ENCODE measurements at regions not wholly inside any gene's neighbourhood (a gene's known extent, or its start where the extent isn't known, plus 50 kb on each side); places are given as distances from the start of the nearest gene placed in this dataset.

- Histone ChIP-seq H3K4me1 (ENCODE audit: insufficient read depth, low read length) (no peaks in the 10 kb centered on the region), H3T11ph (ENCODE audit: low read length) (no peak overlapping the region), H3K9me3 (ENCODE audit: control insufficient read depth, low read depth, low read length) (no peaks in the 10 kb centered on the region), H3K4ac (ENCODE audit: low read depth, low read length) (no peak overlapping the region), H3K23me2 (ENCODE audit: insufficient read length, low read depth, low read length, poor library complexity, severe bottlenecking) (no peaks in the 10 kb centered on the region), H3K56ac (ENCODE audit: insufficient read length, low read depth, low read length) (no peak overlapping the region), H2BK12ac (ENCODE audit: insufficient read length, low read depth, low read length) (no peak overlapping the region), H3K27me3 (ENCODE audit: insufficient read depth, low read length) (no peaks in the 10 kb centered on the region), H3K4me2 (ENCODE audit: insufficient read depth, insufficient read length, low read length) (no peak overlapping the region), H3K9ac (ENCODE audit: extremely low read depth, insufficient read length, low read length) (no peak overlapping the region), H2AK5ac (ENCODE audit: insufficient read length, low read length) (no peak overlapping the region), H2BK20ac (ENCODE audit: low read depth, low read length, poor library complexity, severe bottlenecking) (no peak overlapping the region), H4K20me1 (ENCODE audit: control insufficient read depth, insufficient read depth, insufficient read length) (no peaks in the 10 kb centered on the region), H2BK5ac (ENCODE audit: insufficient read length, low read length) (no peak overlapping the region), H3K23ac (ENCODE audit: insufficient read length, low read depth, low read length) (no peak overlapping the region), H4K91ac (ENCODE audit: insufficient read length, low read depth, low read length) (no peak overlapping the region), H4K5ac (ENCODE audit: insufficient read length, low read depth, low read length) (no peak overlapping the region), H2AFZ (ENCODE audit: low read length) (no peak overlapping the region), H3K14ac (ENCODE audit: insufficient read depth, low read length) (no peak overlapping the region), H3K79me1 (ENCODE audit: insufficient read depth, low read depth, low read length, poor library complexity, severe bottlenecking) (no peaks in the 10 kb centered on the region), H3K27ac (ENCODE audit: insufficient read length, low read depth, low read length) (no peak overlapping the region), H4K8ac (replicated peaks; ENCODE audit: insufficient read length, low read depth, low read length) (no peak overlapping the region), H3K18ac (ENCODE audit: insufficient read length, low read depth, low read length) (no peak overlapping the region), H2BK15ac (ENCODE audit: low read depth, low read length) (no peak overlapping the region), H3K79me2 (ENCODE audit: insufficient read depth, low read length) (no peaks in the 10 kb centered on the region), H2BK120ac (ENCODE audit: low read depth, low read length, poor library complexity, severe bottlenecking) (no peak overlapping the region)
- no peak for TF ChIP-seq CTCF (conservative IDR thresholded peaks at IDR 0.05)
- Mint-ChIP-seq H3K27ac (no peak overlapping the region), H3K9me3 (0 out of 5 replicates have a peak, but pooled peaks cover 0 to 1% of the 10 kb centered on the region in 2 experiments), H3K27me3 (ENCODE audit: low read depth) (peaks cover 4% of the 10 kb centered on the region), H3K4me3 (no peak overlapping the region), H3K4me1 (peaks cover 0 to 4% of the 10 kb centered on the region in 2 experiments; a peak in 1 of 4 replicates), H3K36me3 (ENCODE audit: insufficient read depth in 1 of 3, low read depth in 3 of 3) (no peaks in the 10 kb centered on the region; a peak in 1 of 7 replicates)
- no CpG with 5 or more reads among the region's 6 CpGs for WGBS (ENCODE audit: extremely low coverage, insufficient read length, low lambda C conversion rate)
- DNase-seq: no peak
Measured at GRCh38 chr5:4222147-4222546, 626.5 kb downstream of the IRX1 start.

Measured in H9 (cell line).